Activated naive CD8-positive, alpha-beta T cell treated with anti-CD3 and anti-CD28 coated beads for 36 hours (primary cell): ENCODE measurements at regions not wholly inside any gene's neighbourhood (a gene's known extent, or its start where the extent isn't known, plus 50 kb on each side); places are given as distances from the start of the nearest gene placed in this dataset.
"Not testable (repeated sequence)": the region's sequence is repeated elsewhere in the genome, so short reads cannot be mapped to it uniquely, and the experiment has no call there.

Source experiments
- DNase-seq: peaks from one replicate; pipeline ENCODE4 v3.0.0; 2021
- H3K27ac Mint-ChIP-seq: one replicate; pipeline ENCODE4 v1.8.0; 2022; ENCODE audit warnings: mild to moderate bottlenecking, moderate library complexity, mixed read lengths
- H3K27me3 Mint-ChIP-seq: one replicate; pipeline ENCODE4 v1.8.0; 2022; ENCODE audit warnings: mild to moderate bottlenecking, mixed read lengths
- H3K36me3 Mint-ChIP-seq: one replicate; pipeline ENCODE4 v1.8.0; 2021; ENCODE audit warnings: mild to moderate bottlenecking, mixed read lengths
- H3K4me1 Mint-ChIP-seq: one replicate; pipeline ENCODE4 v1.8.0; 2021; ENCODE audit warnings: mixed read lengths
- H3K4me3 Mint-ChIP-seq: one replicate; pipeline ENCODE4 v1.8.0; 2022; ENCODE audit warnings: mild to moderate bottlenecking, moderate library complexity, mixed read lengths
- H3K9me3 Mint-ChIP-seq: one replicate; pipeline ENCODE4 v1.8.0; 2022; ENCODE audit warnings: mixed read lengths

GRCh38 chr10:6842722-6843121, 262.6 kb upstream of the PRKCQ start:
- no peak overlapping the region for H3K4me3 Mint-ChIP-seq

GRCh38 chr10:6841761-6842160, 261.7 kb upstream of the PRKCQ start:
- Mint-ChIP-seq H3K9me3 (no peaks in the 10 kb centered on the region), H3K27me3 (peaks cover 4% of the 10 kb centered on the region), H3K4me3 (no peak overlapping the region), H3K36me3 (no peaks in the 10 kb centered on the region), H3K27ac (no peak overlapping the region), H3K4me1 (peaks cover 4% of the 10 kb centered on the region)
- DNase-seq: no peak

More at GRCh38 chr10:6842722-6843121, 262.6 kb upstream of the PRKCQ start:
- DNase-seq: no peak
- H3K27ac Mint-ChIP-seq: no peak overlapping the region
- peaks cover 4% of the 10 kb centered on the region for H3K4me1 Mint-ChIP-seq
- H3K27me3 Mint-ChIP-seq: peaks cover 4% of the 10 kb centered on the region
- H3K9me3 Mint-ChIP-seq: no peaks in the 10 kb centered on the region
- no peaks in the 10 kb centered on the region for H3K36me3 Mint-ChIP-seq

GRCh38 chr10:6840766-6841165, 260.7 kb upstream of the PRKCQ start:
- no peak for DNase-seq
- Mint-ChIP-seq H3K27me3 (peaks cover 4% of the 10 kb centered on the region), H3K4me1 (peaks cover 4% of the 10 kb centered on the region), H3K36me3 (no peaks in the 10 kb centered on the region), H3K27ac (peak overlapping the region; percentile 9), H3K9me3 (no peaks in the 10 kb centered on the region), H3K4me3 (no peak overlapping the region)

GRCh38 chr10:6840201-6840691, 260.2 kb upstream of the PRKCQ start:
- Mint-ChIP-seq H3K4me1 (peaks cover 4% of the 10 kb centered on the region), H3K9me3 (no peaks in the 10 kb centered on the region), H3K27ac (peak overlapping the region; percentile 9), H3K36me3 (no peaks in the 10 kb centered on the region), H3K4me3 (no peak overlapping the region), H3K27me3 (peaks cover 4% of the 10 kb centered on the region)
- no peak for DNase-seq

- H3K4me1 Mint-ChIP-seq: peaks cover 4% of the 10 kb centered on the region
- H3K9me3 Mint-ChIP-seq: no peaks in the 10 kb centered on the region
- peaks cover 4% of the 10 kb centered on the region for H3K27me3 Mint-ChIP-seq
- DNase-seq: no peak
- no peak overlapping the region for H3K27ac Mint-ChIP-seq
- H3K36me3 Mint-ChIP-seq: no peaks in the 10 kb centered on the region
- H3K4me3 Mint-ChIP-seq: no peak overlapping the region
These were observed 258.0 kb upstream of the PRKCQ start for GRCh38 chr10:6838118-6838517.

- no peak overlapping the region for H3K27ac Mint-ChIP-seq
- H3K4me1 Mint-ChIP-seq: no peaks in the 10 kb centered on the region
- H3K9me3 Mint-ChIP-seq: no peaks in the 10 kb centered on the region
- H3K27me3 Mint-ChIP-seq: peaks cover 3% of the 10 kb centered on the region
- H3K36me3 Mint-ChIP-seq: no peaks in the 10 kb centered on the region
- no peak for DNase-seq
- H3K4me3 Mint-ChIP-seq: no peak overlapping the region
These were observed 253.5 kb upstream of the PRKCQ start for GRCh38 chr10:6833458-6834011.

- H3K27ac Mint-ChIP-seq, H3K4me3 Mint-ChIP-seq, H3K27me3 Mint-ChIP-seq, H3K4me1 Mint-ChIP-seq, DNase-seq, H3K36me3 Mint-ChIP-seq, H3K9me3 Mint-ChIP-seq: not testable (repeated sequence)
These were observed 250.9 kb upstream of the PRKCQ start for GRCh38 chr10:6830981-6831380.

GRCh38 chr10:6824793-6825192, 244.7 kb upstream of the PRKCQ start:
- H3K36me3 Mint-ChIP-seq, DNase-seq, H3K27me3 Mint-ChIP-seq, H3K27ac Mint-ChIP-seq, H3K9me3 Mint-ChIP-seq, H3K4me3 Mint-ChIP-seq, H3K4me1 Mint-ChIP-seq: not testable (repeated sequence)

GRCh38 chr10:6823770-6824169, 243.7 kb upstream of the PRKCQ start:
- Mint-ChIP-seq H3K27ac (no peak overlapping the region), H3K4me3 (no peak overlapping the region), H3K4me1 (no peaks in the 10 kb centered on the region), H3K9me3 (no peaks in the 10 kb centered on the region), H3K27me3 (peaks cover 13% of the 10 kb centered on the region), H3K36me3 (no peaks in the 10 kb centered on the region)
- no peak for DNase-seq

- DNase-seq: no peak
- peaks cover 13% of the 10 kb centered on the region for H3K27me3 Mint-ChIP-seq
- no peak overlapping the region for H3K4me3 Mint-ChIP-seq
- H3K36me3 Mint-ChIP-seq: no peaks in the 10 kb centered on the region
- H3K4me1 Mint-ChIP-seq: no peaks in the 10 kb centered on the region
- H3K27ac Mint-ChIP-seq: no peak overlapping the region
- H3K9me3 Mint-ChIP-seq: no peaks in the 10 kb centered on the region
These were observed 239.2 kb upstream of the PRKCQ start for GRCh38 chr10:6819301-6819700.

- H3K36me3 Mint-ChIP-seq: no peaks in the 10 kb centered on the region
- no peak overlapping the region for H3K27ac Mint-ChIP-seq
- H3K4me3 Mint-ChIP-seq: no peak overlapping the region
- DNase-seq: no peak
- H3K4me1 Mint-ChIP-seq: no peaks in the 10 kb centered on the region
- no peaks in the 10 kb centered on the region for H3K9me3 Mint-ChIP-seq
- peaks cover 21% of the 10 kb centered on the region for H3K27me3 Mint-ChIP-seq
These were observed 237.7 kb upstream of the PRKCQ start for GRCh38 chr10:6817770-6818169.

- Mint-ChIP-seq H3K4me1 (no peaks in the 10 kb centered on the region), H3K9me3 (no peaks in the 10 kb centered on the region), H3K36me3 (no peaks in the 10 kb centered on the region), H3K27ac (no peak overlapping the region), H3K4me3 (no peak overlapping the region), H3K27me3 (peaks cover 32% of the 10 kb centered on the region)
- no peak for DNase-seq
These were observed 235.3 kb upstream of the PRKCQ start for GRCh38 chr10:6815346-6815745.

- Mint-ChIP-seq H3K27ac (no peak overlapping the region), H3K27me3 (peaks cover 24% of the 10 kb centered on the region), H3K4me3 (no peak overlapping the region)
These were observed 233.8 kb upstream of the PRKCQ start for GRCh38 chr10:6813856-6814255.

GRCh38 chr10:6813306-6813705, 233.2 kb upstream of the PRKCQ start:
- H3K4me1 Mint-ChIP-seq: no peaks in the 10 kb centered on the region
- peaks cover 1% of the 10 kb centered on the region for H3K36me3 Mint-ChIP-seq
- H3K4me3 Mint-ChIP-seq: no peak overlapping the region
- H3K27me3 Mint-ChIP-seq: peaks cover 24% of the 10 kb centered on the region
- H3K9me3 Mint-ChIP-seq: no peaks in the 10 kb centered on the region
- DNase-seq: no peak
- no peak overlapping the region for H3K27ac Mint-ChIP-seq

More at GRCh38 chr10:6813856-6814255, 233.8 kb upstream of the PRKCQ start:
- Mint-ChIP-seq H3K9me3 (no peaks in the 10 kb centered on the region), H3K36me3 (no peaks in the 10 kb centered on the region), H3K4me1 (no peaks in the 10 kb centered on the region)
- DNase-seq: no peak

GRCh38 chr10:6811153-6811552, 231.1 kb upstream of the PRKCQ start:
- Mint-ChIP-seq H3K27ac (no peak overlapping the region), H3K4me1 (no peaks in the 10 kb centered on the region), H3K36me3 (peaks cover 1% of the 10 kb centered on the region)

GRCh38 chr10:6803427-6803783, 223.3 kb upstream of the PRKCQ start:
- H3K36me3 Mint-ChIP-seq: no peaks in the 10 kb centered on the region

More at GRCh38 chr10:6811153-6811552, 231.1 kb upstream of the PRKCQ start:
- no peaks in the 10 kb centered on the region for H3K9me3 Mint-ChIP-seq
- peaks cover 30% of the 10 kb centered on the region for H3K27me3 Mint-ChIP-seq
- no peak for DNase-seq
- no peak overlapping the region for H3K4me3 Mint-ChIP-seq

More at GRCh38 chr10:6803427-6803783, 223.3 kb upstream of the PRKCQ start:
- Mint-ChIP-seq H3K4me3 (no peak overlapping the region), H3K9me3 (peaks cover 2% of the 10 kb centered on the region), H3K27ac (no peak overlapping the region), H3K4me1 (peaks cover 6% of the 10 kb centered on the region), H3K27me3 (peaks cover 5% of the 10 kb centered on the region)
- no peak for DNase-seq
